Osteoblast (primary cell): ENCODE measurements at regions not wholly inside any gene's neighbourhood (a gene's known extent, or its start where the extent isn't known, plus 50 kb on each side); places are given as distances from the start of the nearest gene placed in this dataset.
A peak's percentile ranks its signal among the peaks of the same experiment; 100 is the strongest.

Experiments
- DNase-seq: peaks from one replicate; pipeline ENCODE4 v3.0.0; 2011; ENCODE audit warnings: low spot score, mixed read lengths; ENCODE audit not compliant: insufficient read length; ENCODE audit errors: missing footprints
- H2AFZ ChIP-seq: 2 replicates; pipeline ENCODE4 v1.6.0; 2011; ENCODE audit warnings: mild to moderate bottlenecking, low read length
- H3K27ac ChIP-seq: 2 replicates; pipeline ENCODE4 v1.5.1; 2011; ENCODE audit warnings: mild to moderate bottlenecking, low read depth, low read length, moderate library complexity
- H3K27me3 ChIP-seq: 2 replicates; pipeline ENCODE4 v1.6.0; 2012; ENCODE audit warnings: mild to moderate bottlenecking, control low read depth, inconsistent platforms, low read length, moderate library complexity; ENCODE audit not compliant: insufficient read depth
- H3K36me3 ChIP-seq: 2 replicates; pipeline ENCODE4 v1.5.1; 2011; ENCODE audit warnings: mild to moderate bottlenecking, low read length, control low read depth, moderate library complexity; ENCODE audit not compliant: insufficient read depth
- H3K4me1 ChIP-seq: 2 replicates; pipeline ENCODE4 v1.5.1; 2011; ENCODE audit warnings: mild to moderate bottlenecking, low read length, control low read depth, moderate library complexity; ENCODE audit not compliant: insufficient read depth
- H3K4me2 ChIP-seq: 2 replicates; pipeline ENCODE4 v1.6.0; 2011; ENCODE audit warnings: mild to moderate bottlenecking, low read length; ENCODE audit not compliant: insufficient read depth
- H3K4me3 ChIP-seq: fragments of 200-600 bp; sonication (generic); 3 replicates; pipeline ENCODE4 v1.5.1; 2012; ENCODE audit warnings: mild to moderate bottlenecking, low read length, inconsistent platforms; ENCODE audit not compliant: insufficient read depth
- H3K79me2 ChIP-seq: 2 replicates; pipeline ENCODE4 v1.6.0; 2012; ENCODE audit warnings: mild to moderate bottlenecking, low read length, control low read depth, inconsistent platforms; ENCODE audit not compliant: insufficient read depth
- H3K9me3 ChIP-seq: 2 replicates; pipeline ENCODE4 v1.5.1; 2011; ENCODE audit warnings: low read depth, low read length, control low read depth
- H4K20me1 ChIP-seq: 2 replicates; pipeline ENCODE4 v1.6.0; 2012; ENCODE audit warnings: mild to moderate bottlenecking, low read length, control low read depth; ENCODE audit not compliant: insufficient read depth
- TF ChIP-seq, protein P1 (sequence below): IDR thresholded peaks from 2 replicates; pipeline ENCODE4 v1.5.1; 2011; ENCODE audit warnings: mild to moderate bottlenecking, low read depth, low read length, moderate library complexity; ENCODE audit errors: extremely low read depth

DNA sequence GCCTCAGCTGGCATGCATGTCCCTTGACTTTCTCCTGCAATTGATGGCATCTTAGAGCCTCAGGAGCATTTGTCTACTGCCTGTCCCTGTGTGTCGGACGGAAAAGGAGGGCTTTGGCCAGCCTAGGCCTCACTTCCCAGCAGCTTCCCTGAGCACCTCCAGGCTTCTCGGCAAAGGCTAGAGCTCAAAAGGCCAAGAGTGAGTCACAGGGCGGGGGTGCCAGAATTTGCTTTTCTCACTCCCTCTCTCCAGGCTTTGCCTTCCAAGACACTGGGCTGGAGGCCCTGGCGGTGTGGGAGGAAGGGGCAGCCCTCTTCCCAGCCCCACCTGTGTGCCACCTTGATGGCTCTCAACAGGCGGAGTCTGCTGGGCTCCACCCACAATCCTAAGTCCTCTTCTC is 107.3 kb upstream of the MAF start:
- Histone ChIP-seq H3K9me3 (no peaks in the 10 kb centered on the region), H3K36me3 (no peaks in the 10 kb centered on the region), H3K4me3 (no peak overlapping the region), H3K4me2 (no peak overlapping the region), H3K79me2 (no peaks in the 10 kb centered on the region), H3K27me3 (no peaks in the 10 kb centered on the region), H2AFZ (no peak overlapping the region), H4K20me1 (no peaks in the 10 kb centered on the region), H3K27ac (no peak overlapping the region), H3K4me1 (peaks cover 8% of the 10 kb centered on the region)
- no peak for DNase-seq
- TF ChIP-seq, protein P1, sequence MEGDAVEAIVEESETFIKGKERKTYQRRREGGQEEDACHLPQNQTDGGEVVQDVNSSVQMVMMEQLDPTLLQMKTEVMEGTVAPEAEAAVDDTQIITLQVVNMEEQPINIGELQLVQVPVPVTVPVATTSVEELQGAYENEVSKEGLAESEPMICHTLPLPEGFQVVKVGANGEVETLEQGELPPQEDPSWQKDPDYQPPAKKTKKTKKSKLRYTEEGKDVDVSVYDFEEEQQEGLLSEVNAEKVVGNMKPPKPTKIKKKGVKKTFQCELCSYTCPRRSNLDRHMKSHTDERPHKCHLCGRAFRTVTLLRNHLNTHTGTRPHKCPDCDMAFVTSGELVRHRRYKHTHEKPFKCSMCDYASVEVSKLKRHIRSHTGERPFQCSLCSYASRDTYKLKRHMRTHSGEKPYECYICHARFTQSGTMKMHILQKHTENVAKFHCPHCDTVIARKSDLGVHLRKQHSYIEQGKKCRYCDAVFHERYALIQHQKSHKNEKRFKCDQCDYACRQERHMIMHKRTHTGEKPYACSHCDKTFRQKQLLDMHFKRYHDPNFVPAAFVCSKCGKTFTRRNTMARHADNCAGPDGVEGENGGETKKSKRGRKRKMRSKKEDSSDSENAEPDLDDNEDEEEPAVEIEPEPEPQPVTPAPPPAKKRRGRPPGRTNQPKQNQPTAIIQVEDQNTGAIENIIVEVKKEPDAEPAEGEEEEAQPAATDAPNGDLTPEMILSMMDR, result no peak

DNA sequence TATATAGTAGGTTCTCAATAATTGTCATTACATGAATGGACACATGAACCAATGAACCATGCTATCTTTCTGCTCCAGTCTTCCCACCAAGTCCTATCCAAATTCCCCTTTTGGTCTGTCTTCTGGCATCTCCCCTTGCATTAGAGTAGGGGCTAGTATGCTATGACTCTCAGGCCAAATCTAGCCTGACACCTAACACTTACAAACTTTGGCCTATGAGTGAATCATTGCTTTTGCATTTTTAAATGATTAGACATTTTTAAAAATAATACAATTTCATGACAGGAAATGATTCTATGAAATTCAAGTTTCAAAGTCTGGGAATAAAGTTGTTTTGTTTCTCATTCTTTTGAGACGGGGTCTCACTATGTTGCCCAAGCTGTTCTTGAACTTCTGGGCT is 102.5 kb upstream of the MAF start:
- no peaks in the 10 kb centered on the region for H3K36me3 ChIP-seq
- peaks cover 16% of the 10 kb centered on the region for H3K4me1 ChIP-seq
- peak overlapping the region; percentile 40 for H3K4me2 ChIP-seq
- no peak overlapping the region for H3K4me3 ChIP-seq
- H3K79me2 ChIP-seq, result no peaks in the 10 kb centered on the region
- no peaks in the 10 kb centered on the region for H3K9me3 ChIP-seq
- no peak for DNase-seq
- no peaks in the 10 kb centered on the region for H3K27me3 ChIP-seq
- H3K27ac ChIP-seq, result peak overlapping the region; percentile 69
- no peaks in the 10 kb centered on the region for H4K20me1 ChIP-seq
- TF ChIP-seq, protein P1, result no peak
- H2AFZ ChIP-seq, result peak overlapping the region; percentile 60

DNA sequence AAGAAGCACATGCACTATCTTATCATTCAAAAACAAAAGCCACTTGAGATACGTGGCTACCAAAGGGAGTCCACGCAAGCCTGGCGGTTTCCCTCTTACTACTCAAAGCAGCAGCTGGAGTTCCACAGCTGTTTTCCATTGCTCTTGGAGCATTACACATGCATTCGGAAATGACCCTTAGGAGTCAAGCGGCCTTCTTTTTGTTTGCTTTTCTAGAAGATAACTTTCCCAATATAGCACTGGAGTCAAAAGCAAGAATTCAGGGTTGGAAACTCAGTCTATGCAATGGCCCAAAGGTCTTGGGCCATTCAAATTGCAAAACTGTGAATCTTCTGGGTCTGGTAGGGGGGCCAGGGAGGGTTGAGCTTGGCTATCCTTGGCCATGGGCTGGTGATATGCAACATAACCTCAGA is 97.8 kb upstream of the MAF start:
- TF ChIP-seq, protein P1, result no peak
- Histone ChIP-seq H3K27ac (no peak overlapping the region), H3K36me3 (no peaks in the 10 kb centered on the region), H3K4me3 (no peak overlapping the region), H3K27me3 (no peaks in the 10 kb centered on the region), H3K4me1 (peaks cover 11% of the 10 kb centered on the region), H3K4me2 (no peak overlapping the region), H4K20me1 (no peaks in the 10 kb centered on the region), H3K79me2 (no peaks in the 10 kb centered on the region), H2AFZ (no peak overlapping the region), H3K9me3 (no peaks in the 10 kb centered on the region)
- DNase-seq, result no peak

DNA sequence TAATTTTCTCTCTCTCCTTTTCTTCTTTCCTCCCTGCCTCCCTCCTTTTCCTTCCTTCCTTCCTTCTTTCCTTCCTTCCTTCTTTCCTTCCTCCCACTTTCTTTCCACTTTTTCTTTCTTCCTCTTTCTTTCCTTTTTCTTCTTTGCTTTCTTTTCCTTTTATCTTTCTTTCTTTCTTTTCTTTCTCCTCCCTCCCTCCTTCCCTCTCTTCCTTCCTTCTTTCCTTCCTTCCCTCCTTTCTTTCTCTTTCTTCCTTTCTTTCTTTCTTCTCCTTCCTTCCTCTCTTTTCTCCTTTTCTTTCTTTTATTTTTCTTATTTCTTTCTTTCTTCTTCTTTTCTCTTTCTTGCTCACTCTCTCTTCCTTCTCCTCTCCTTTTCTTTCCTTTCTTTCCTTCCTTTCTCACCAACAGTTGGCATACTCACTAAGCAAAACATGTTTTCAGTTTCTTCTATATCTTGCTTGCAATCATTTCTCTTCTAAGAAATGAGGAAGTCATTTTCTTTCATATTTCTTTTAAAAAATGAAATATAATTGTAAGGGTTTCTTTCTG is 97.1 kb upstream of the MAF start:
- no peak overlapping the region for H2AFZ ChIP-seq
- no peak overlapping the region for H3K4me3 ChIP-seq
- H3K9me3 ChIP-seq, result no peaks in the 10 kb centered on the region
- peaks cover 6% of the 10 kb centered on the region for H3K4me1 ChIP-seq
- no peaks in the 10 kb centered on the region for H3K27me3 ChIP-seq
- H3K27ac ChIP-seq, result no peak overlapping the region
- H3K4me2 ChIP-seq, result no peak overlapping the region
- no peak for DNase-seq
- no peaks in the 10 kb centered on the region for H4K20me1 ChIP-seq
- TF ChIP-seq, protein P1, result no peak
- no peaks in the 10 kb centered on the region for H3K36me3 ChIP-seq
- no peaks in the 10 kb centered on the region for H3K79me2 ChIP-seq
